T-cell (primary cell): ENCODE measurements at regions not wholly inside any gene's neighbourhood (a gene's known extent, or its start where the extent isn't known, plus 50 kb on each side); places are given as distances from the start of the nearest gene placed in this dataset.

Source experiments
- ATAC-seq, 4 experiments: fragments of 200-7000 bp in 3 of 4; fragments of 150-1000 bp in 1 of 4; cut with Tn5 transposase; replicated peaks in 1 of 4; 1 replicate in 3 of 4; 2 replicates in 1 of 4; pipeline ENCODE4 v1.10.0; 2021; ENCODE audit warnings: moderate library complexity in 3 of 4, mild to moderate bottlenecking in 2 of 4, moderate number of reproducible peaks in 1 of 4
- CTCF ChIA-PET, 2 donors: fragments of 300-600 bp; sonication (Branson Sonifier 250); formaldehyde crosslinking; loops; one replicate each; lab custom pipeline; 2022; ENCODE audit warnings: antibody characterized with exemption in 2 of 2; lab: Charles Lee
- POLR2A ChIA-PET, 2 donors: fragments of 300-600 bp; sonication (Branson Sonifier 250); formaldehyde crosslinking; loops; one replicate each; lab custom pipeline; 2022; ENCODE audit warnings: antibody characterized with exemption in 2 of 2; lab: Charles Lee
- DNase-seq, 35 experiments: peaks; one replicate each; pipeline versions ENCODE4 v3.0.0 to v3.0.0-alpha.2; 2013 to 2023
- H3K27ac ChIP-seq: one replicate; pipeline ENCODE4 v1.5.1; 2013; ENCODE audit warnings: low read length
- H3K27me3 ChIP-seq, 2 experiments: replicated peaks in 1 of 2; 1 replicate in 1 of 2; 2 replicates in 1 of 2; pipeline versions ENCODE4 v1.6.1 to v1.7.0; 2013; ENCODE audit warnings: low read length in 1 of 2, mixed read lengths in 1 of 2; ENCODE audit not compliant: control insufficient read depth in 2 of 2, insufficient read depth in 2 of 2; ENCODE audit errors: extremely low read depth in 1 of 2
- H3K36me3 ChIP-seq, 2 donors: 1 replicate in 1 of 2; 2 replicates in 1 of 2; pipeline versions ENCODE4 v1.6.1 to v1.7.0; 2013; ENCODE audit warnings: low read length in 1 of 2; ENCODE audit not compliant: control insufficient read depth in 2 of 2, insufficient read depth in 1 of 2; ENCODE audit errors: extremely low read depth in 1 of 2
- H3K4me1 ChIP-seq, 2 experiments: 1 replicate in 1 of 2; 2 replicates in 1 of 2; pipeline versions ENCODE4 v1.6.1 to v1.7.0; 2013; ENCODE audit warnings: low read length in 2 of 2, mixed read lengths in 1 of 2; ENCODE audit not compliant: insufficient read depth in 2 of 2, control insufficient read depth in 1 of 2; ENCODE audit errors: extremely low read depth in 1 of 2
- H3K4me3 ChIP-seq, 2 donors: 1 replicate in 1 of 2; 2 replicates in 1 of 2; pipeline versions ENCODE4 v1.5.1 to v1.7.0; 2013; ENCODE audit warnings: mild to moderate bottlenecking in 2 of 2, low read length in 1 of 2, moderate library complexity in 1 of 2; ENCODE audit not compliant: control insufficient read depth in 1 of 2; ENCODE audit errors: extremely low read depth in 1 of 2
- H3K9me3 ChIP-seq: 2 replicates; pipeline ENCODE4 v1.7.0; 2013
- H3K27ac Mint-ChIP-seq, 2 donors: one replicate each; pipeline ENCODE4 v1.8.0; 2020 to 2021; ENCODE audit warnings: mild to moderate bottlenecking in 2 of 2, mixed read lengths in 2 of 2
- H3K27me3 Mint-ChIP-seq, 2 donors: one replicate each; pipeline ENCODE4 v1.8.0; 2021 to 2022; ENCODE audit warnings: mixed read lengths in 2 of 2
- H3K36me3 Mint-ChIP-seq: one replicate; pipeline ENCODE4 v1.8.0; 2021; ENCODE audit warnings: mixed read lengths
- H3K4me1 Mint-ChIP-seq, 3 donors: one replicate each; pipeline ENCODE4 v1.8.0; 2020 to 2022; ENCODE audit warnings: mixed read lengths in 3 of 3, mild to moderate bottlenecking in 1 of 3
- H3K4me3 Mint-ChIP-seq, 3 donors: one replicate each; pipeline ENCODE4 v1.8.0; 2020 to 2022; ENCODE audit warnings: mild to moderate bottlenecking in 3 of 3, mixed read lengths in 3 of 3, moderate library complexity in 3 of 3
- H3K9me3 Mint-ChIP-seq, 3 donors: one replicate each; pipeline ENCODE4 v1.8.0; 2020 to 2022; ENCODE audit warnings: mixed read lengths in 3 of 3
- WGBS: methylation state at CpG from one replicate; pipeline ENCODE4 v1.1.5; 2013; ENCODE audit warnings: missing lambda C conversion rate; ENCODE audit not compliant: insufficient coverage; 5-methylcytosine and 5-hydroxymethylcytosine counted together

DNA sequence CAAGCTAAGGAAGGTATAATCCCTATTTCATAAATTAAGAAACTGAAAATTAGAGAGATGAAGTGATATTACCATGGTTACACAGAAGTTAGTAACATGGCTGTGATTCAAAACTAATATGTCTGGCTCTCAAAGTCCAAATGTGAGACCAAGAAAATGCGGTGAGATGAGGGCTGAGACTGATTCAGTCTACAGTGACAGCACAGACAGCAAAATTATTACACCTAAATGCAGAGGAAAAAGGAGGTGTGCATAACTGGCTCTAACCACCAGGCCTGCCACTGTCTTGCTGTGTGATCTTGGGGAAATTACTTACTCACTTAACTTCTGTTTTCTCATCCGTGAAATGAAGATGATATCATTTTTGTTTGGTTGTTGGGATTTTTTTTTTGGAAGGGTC, 270.0 kb upstream of the SOX9 start:
- POLR2A ChIA-PET: no interaction called here
- Mint-ChIP-seq H3K4me3 (no peak overlapping the region), H3K27me3 (no peaks in the 10 kb centered on the region), H3K36me3 (no peaks in the 10 kb centered on the region), H3K9me3 (peaks cover 0 to 20% (median 2%) of the 10 kb centered on the region in 3 donors), H3K27ac (no peak overlapping the region), H3K4me1 (no peaks in the 10 kb centered on the region)
- no peaks in the 10 kb centered on the region for H3K9me3 ChIP-seq
- ATAC-seq: no peak
- DNase-seq: no peak
- no peaks in the 10 kb centered on the region for H3K4me1 ChIP-seq
- no peak overlapping the region for H3K4me3 ChIP-seq
- no peaks in the 10 kb centered on the region for H3K36me3 ChIP-seq
- no peak overlapping the region for H3K27ac ChIP-seq
- H3K27me3 ChIP-seq: no peaks in the 10 kb centered on the region
- no CpG with 5 or more reads among the region's 2 CpGs for WGBS
- CTCF ChIA-PET: no interaction called here

DNA sequence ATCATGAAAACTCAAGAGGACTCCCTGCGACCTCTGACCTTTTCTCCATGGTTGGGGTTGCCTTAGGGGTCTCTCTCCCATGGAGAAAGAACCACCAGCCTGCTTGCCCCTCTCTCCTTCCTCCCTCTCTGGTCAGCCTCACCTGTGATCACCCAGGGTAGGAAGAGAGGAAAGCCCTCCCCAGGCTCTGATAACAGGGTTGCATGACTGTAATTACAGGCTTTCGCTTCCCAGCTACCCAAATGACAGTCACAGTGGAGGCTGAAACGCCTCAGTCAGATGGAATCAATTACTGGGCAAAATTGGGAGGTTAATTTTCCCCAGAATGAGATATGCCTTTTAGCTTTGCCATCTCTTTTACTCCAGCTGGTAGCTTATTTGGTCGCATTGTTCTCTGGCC, 265.8 kb upstream of the SOX9 start:
- Histone ChIP-seq H3K36me3 (no peaks in the 10 kb centered on the region), H3K27ac (no peak overlapping the region), H3K4me1 (no peaks in the 10 kb centered on the region), H3K27me3 (no peaks in the 10 kb centered on the region), H3K4me3 (no peak overlapping the region), H3K9me3 (no peaks in the 10 kb centered on the region)
- Mint-ChIP-seq H3K36me3 (no peaks in the 10 kb centered on the region), H3K27me3 (no peaks in the 10 kb centered on the region), H3K4me3 (no peak overlapping the region), H3K27ac (no peak overlapping the region), H3K4me1 (no peaks in the 10 kb centered on the region), H3K9me3 (peaks cover 0 to 12% (median 2%) of the 10 kb centered on the region in 3 donors)
- 40% methylated on average over 2 of the region's 4 CpGs for WGBS
- ChIA-PET POLR2A (no interaction called here), CTCF (no interaction called here)
- DNase-seq (no peak), ATAC-seq (no peak)

DNA sequence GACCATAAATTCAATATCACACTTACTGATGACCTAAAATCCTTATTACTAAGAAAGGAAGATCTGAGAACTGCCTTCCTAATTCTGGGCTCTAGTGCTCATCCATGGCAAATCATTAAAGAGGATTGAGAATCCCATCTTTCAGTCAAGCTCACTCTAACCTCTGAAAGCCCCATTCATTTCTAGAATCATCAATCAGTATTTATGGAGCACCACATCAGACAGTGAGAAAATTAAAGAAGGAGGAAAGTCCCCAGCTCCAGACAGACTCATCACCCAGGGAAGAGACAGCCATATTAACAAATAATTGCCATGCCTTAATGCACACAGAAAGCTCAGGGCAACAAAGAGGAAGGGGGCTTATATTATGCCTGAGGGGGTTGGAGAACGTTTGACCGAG, 256.1 kb upstream of the SOX9 start:
- ATAC-seq (no peak), DNase-seq (no peak)
- Histone ChIP-seq H3K27me3 (no peaks in the 10 kb centered on the region), H3K27ac (no peak overlapping the region), H3K4me1 (no peaks in the 10 kb centered on the region), H3K36me3 (no peaks in the 10 kb centered on the region), H3K4me3 (no peak overlapping the region), H3K9me3 (no peaks in the 10 kb centered on the region)
- no peaks in the 10 kb centered on the region for H3K4me1 Mint-ChIP-seq
- H3K36me3 Mint-ChIP-seq: no peaks in the 10 kb centered on the region
- peaks cover 2 to 5% (median 5%) of the 10 kb centered on the region in 3 donors for H3K9me3 Mint-ChIP-seq
- no peaks in the 10 kb centered on the region for H3K27me3 Mint-ChIP-seq
- no CpG with 5 or more reads among the region's 2 CpGs for WGBS
- no peak overlapping the region for H3K27ac Mint-ChIP-seq
- H3K4me3 Mint-ChIP-seq: no peak overlapping the region
- ChIA-PET CTCF (no interaction called here), POLR2A (no interaction called here)

DNA sequence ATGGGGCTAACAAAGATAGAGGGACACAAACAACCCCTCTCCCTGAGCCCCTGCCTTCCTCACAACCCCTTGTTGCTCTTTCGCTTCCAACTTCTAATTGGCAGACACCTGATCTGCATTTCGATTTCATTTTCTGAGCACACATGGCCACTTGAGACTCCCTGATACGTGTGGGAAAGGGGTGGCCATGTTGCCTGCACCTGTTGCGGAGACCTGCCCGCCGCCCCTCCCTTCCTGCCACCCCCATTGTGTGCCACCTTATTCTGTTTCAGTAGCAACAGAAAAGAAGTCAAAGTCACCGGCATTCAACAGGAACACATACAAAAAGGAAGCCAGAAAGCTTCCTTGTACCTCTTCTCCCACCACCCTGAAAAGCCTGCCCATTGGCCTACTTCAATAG, 254.7 kb upstream of the SOX9 start:
- H3K4me3 Mint-ChIP-seq: no peak overlapping the region
- H3K27ac Mint-ChIP-seq: no peak overlapping the region

DNA sequence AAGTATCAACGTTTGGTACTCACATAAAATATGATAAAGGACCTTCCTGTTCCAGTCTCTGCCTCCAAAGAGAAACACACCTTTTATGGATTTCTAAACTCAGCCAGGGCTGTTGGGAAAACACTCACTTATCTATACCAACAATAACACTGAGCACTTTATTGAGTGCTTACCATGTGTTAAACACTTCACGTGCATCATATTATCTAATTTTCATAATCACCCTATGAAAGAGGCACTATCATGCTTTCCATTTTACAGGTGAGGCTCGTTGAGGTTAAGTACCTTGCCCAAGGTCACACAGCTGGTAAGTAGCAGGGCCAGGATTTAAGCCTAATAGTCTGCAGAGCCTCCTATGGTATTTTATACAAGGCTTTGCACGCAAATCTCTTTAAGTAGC, 251.5 kb upstream of the SOX9 start:
- no peaks in the 10 kb centered on the region for H3K27me3 ChIP-seq
- Mint-ChIP-seq H3K36me3 (no peaks in the 10 kb centered on the region), H3K4me1 (no peaks in the 10 kb centered on the region), H3K4me3 (no peak overlapping the region), H3K27ac (no peak overlapping the region), H3K27me3 (no peaks in the 10 kb centered on the region), H3K9me3 (peaks cover 2 to 5% (median 5%) of the 10 kb centered on the region in 3 donors)
- ATAC-seq (no peak), DNase-seq (no peak)
- no peak overlapping the region for H3K4me3 ChIP-seq
- no peaks in the 10 kb centered on the region for H3K4me1 ChIP-seq
- 72% methylated on average over 2 of the region's 4 CpGs for WGBS
- no peaks in the 10 kb centered on the region for H3K9me3 ChIP-seq
- POLR2A ChIA-PET: no interaction called here
- no peak overlapping the region for H3K27ac ChIP-seq
- CTCF ChIA-PET: no interaction called here
- no peaks in the 10 kb centered on the region for H3K36me3 ChIP-seq

More for the DNA sequence above, 254.7 kb upstream of the SOX9 start:
- WGBS: 81% methylated on average over 5 of the region's 7 CpGs
- ChIA-PET POLR2A (no interaction called here), CTCF (no interaction called here)
- H3K4me1 ChIP-seq: no peaks in the 10 kb centered on the region
- DNase-seq (no peak), ATAC-seq (no peak)
- H3K4me3 ChIP-seq: no peak overlapping the region
- H3K27me3 Mint-ChIP-seq: no peaks in the 10 kb centered on the region
- no peaks in the 10 kb centered on the region for H3K9me3 ChIP-seq
- H3K9me3 Mint-ChIP-seq: peaks cover 2 to 5% (median 5%) of the 10 kb centered on the region in 3 donors
- H3K36me3 Mint-ChIP-seq: no peaks in the 10 kb centered on the region
- no peaks in the 10 kb centered on the region for H3K4me1 Mint-ChIP-seq
- no peaks in the 10 kb centered on the region for H3K27me3 ChIP-seq
- H3K27ac ChIP-seq: no peak overlapping the region
- H3K36me3 ChIP-seq: no peaks in the 10 kb centered on the region

DNA sequence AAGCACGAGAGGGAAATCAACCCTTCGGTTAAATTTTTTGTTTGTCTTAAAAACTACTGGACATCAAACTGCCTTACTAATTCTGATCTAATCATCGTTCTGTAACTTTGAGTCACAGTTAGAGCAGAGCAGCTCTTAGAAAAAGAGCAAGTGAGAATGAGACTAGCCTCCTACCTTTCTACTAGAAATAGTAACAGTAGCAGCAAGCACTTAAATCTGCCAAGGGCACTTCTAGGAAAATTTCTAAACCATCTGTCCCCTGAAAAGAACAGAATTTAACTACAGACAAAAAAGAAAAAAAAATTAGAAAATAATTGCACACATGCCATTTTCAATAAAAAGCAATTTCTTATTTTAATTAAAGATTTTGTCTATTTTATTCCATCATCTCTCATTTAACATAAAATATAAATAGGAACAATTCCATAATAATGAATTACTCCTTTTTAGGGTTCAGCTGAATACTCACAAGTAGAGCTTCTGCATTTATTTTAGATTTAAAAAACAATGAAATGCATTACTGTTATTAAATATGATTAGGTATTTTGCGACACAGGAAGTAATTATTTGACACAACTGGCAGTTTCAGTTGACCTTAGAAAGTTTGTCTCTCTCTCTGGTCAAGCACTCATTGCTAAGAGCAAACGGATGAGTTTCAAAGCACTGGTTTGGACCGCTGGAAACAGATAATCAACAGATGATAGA, 250.8 kb upstream of the SOX9 start:
- WGBS: no CpG with 5 or more reads among the region's 6 CpGs
- no peak overlapping the region for H3K4me3 Mint-ChIP-seq

DNA sequence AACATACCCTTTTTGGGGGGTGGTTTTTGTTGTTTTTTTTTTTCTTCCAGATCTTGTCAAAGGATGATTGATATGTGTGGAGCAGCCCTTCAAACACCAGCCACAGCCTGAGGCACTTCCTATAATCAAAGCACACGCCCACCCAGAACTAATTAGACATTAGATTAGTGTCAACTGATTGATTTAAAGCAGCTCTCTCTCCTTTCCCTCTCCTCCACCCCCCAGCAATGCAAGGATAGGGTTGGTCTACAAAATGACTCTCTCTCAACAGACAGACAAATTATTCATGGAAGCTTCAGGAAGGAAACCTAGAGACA, 250.3 kb upstream of the SOX9 start:
- WGBS: 20% methylated on average over 1 of the region's 1 CpG
- H3K27me3 Mint-ChIP-seq: no peaks in the 10 kb centered on the region
- no peak for DNase-seq

More for the DNA sequence above, 250.8 kb upstream of the SOX9 start:
- Mint-ChIP-seq H3K27ac (no peak overlapping the region), H3K36me3 (no peaks in the 10 kb centered on the region), H3K9me3 (peaks cover under 1 to 5% (median 2%) of the 10 kb centered on the region in 3 donors), H3K27me3 (no peaks in the 10 kb centered on the region), H3K4me1 (no peaks in the 10 kb centered on the region)
- Histone ChIP-seq H3K36me3 (no peaks in the 10 kb centered on the region), H3K9me3 (no peaks in the 10 kb centered on the region), H3K4me1 (no peaks in the 10 kb centered on the region), H3K27ac (no peak overlapping the region), H3K27me3 (no peaks in the 10 kb centered on the region), H3K4me3 (no peak overlapping the region)
- no peak for DNase-seq
- POLR2A ChIA-PET: no interaction called here
- CTCF ChIA-PET: no interaction called here
- no peak for ATAC-seq

More for the DNA sequence above, 250.3 kb upstream of the SOX9 start:
- Histone ChIP-seq H3K4me1 (no peaks in the 10 kb centered on the region), H3K36me3 (no peaks in the 10 kb centered on the region), H3K27ac (no peak overlapping the region), H3K4me3 (no peak overlapping the region), H3K27me3 (no peaks in the 10 kb centered on the region), H3K9me3 (no peaks in the 10 kb centered on the region)
- H3K36me3 Mint-ChIP-seq: no peaks in the 10 kb centered on the region
- H3K4me3 Mint-ChIP-seq: no peak overlapping the region
- CTCF ChIA-PET: no interaction called here
- H3K9me3 Mint-ChIP-seq: peaks cover 0 to 5% (median 2%) of the 10 kb centered on the region in 3 donors
- no peak for ATAC-seq
- H3K4me1 Mint-ChIP-seq: no peaks in the 10 kb centered on the region
- H3K27ac Mint-ChIP-seq: no peak overlapping the region
- POLR2A ChIA-PET: no interaction called here
